GM12878 (cell line): ENCODE measurements at regions not wholly inside any gene's neighbourhood (a gene's known extent, or its start where the extent isn't known, plus 50 kb on each side); places are given as distances from the start of the nearest gene placed in this dataset.

Experiments used
- ATAC-seq: fragments of 200-7000 bp; cut with Tn5 transposase; 3 replicates; pipeline ENCODE4 v1.9.1; 2020; ENCODE audit warnings: mild to moderate bottlenecking, moderate library complexity
- BruUV-seq: library from RNA; stranded (reverse); fragments of 400-500 nt; replicated peaks from 2 replicates; lab custom pipeline; 2021; lab: Mats Ljungman, UMichigan
- CTCF ChIA-PET: fragments of 300-600 bp; sonication (Branson Sonifier 250); formaldehyde crosslinking; extraction: SDS; loops from one replicate; lab custom pipeline; 2021; ENCODE audit warnings: inconsistent platforms; lab: Yijun Ruan, JAX
- POLR2A ChIA-PET: fragments of 350-600 bp; formaldehyde crosslinking; extraction: SDS; loops from one replicate; lab custom pipeline; 2021; ENCODE audit warnings: inconsistent platforms; lab: Charles Lee
- RAD21 ChIA-PET: fragments of 300-600 bp; sonication (Branson Sonifier 250); formaldehyde crosslinking; loops from one replicate; lab custom pipeline; 2023; ENCODE audit warnings: antibody characterized with exemption; ENCODE audit not compliant: unreplicated experiment; lab: Charles Lee
- SMC1A ChIA-PET: fragments of 300-600 bp; sonication (Branson Sonifier 250); formaldehyde crosslinking; loops from one replicate; lab custom pipeline; 2023; ENCODE audit not compliant: unreplicated experiment, uncharacterized antibody; lab: Charles Lee
- DNase-seq: peaks from one replicate; pipeline ENCODE4 v3.0.0-alpha.2; 2011; ENCODE audit warnings: low read depth, low spot score
- FAIRE-seq: peaks from 3 replicates; lab custom pipeline; 2011; peaks lifted over from hg19 to GRCh38; lab: Jason Lieb, UNC
- H2AFZ ChIP-seq: 2 replicates; pipeline ENCODE4 v1.6.0; 2011; ENCODE audit warnings: low read depth, low read length, control low read depth; ENCODE audit not compliant: control insufficient read depth
- H3K27ac ChIP-seq: 2 replicates; pipeline ENCODE4 v1.5.1; 2011; ENCODE audit warnings: control low read depth; ENCODE audit not compliant: control insufficient read depth, insufficient read depth
- H3K27me3 ChIP-seq, 2 experiments: replicated peaks in 1 of 2; 2 replicates each; pipeline versions ENCODE4 v1.6.0 to v1.6.1; 2011; ENCODE audit warnings: low read length in 1 of 2; ENCODE audit not compliant: control insufficient read depth in 2 of 2, insufficient read depth in 2 of 2
- H3K36me3 ChIP-seq, 2 experiments: 2 replicates each; pipeline ENCODE4 v1.5.1; 2011; ENCODE audit warnings: low read length in 1 of 2; ENCODE audit not compliant: control insufficient read depth in 2 of 2, insufficient read depth in 2 of 2
- H3K4me1 ChIP-seq: 2 replicates; pipeline ENCODE4 v1.6.1; 2011; ENCODE audit warnings: mild to moderate bottlenecking, low read length, moderate library complexity, mixed read lengths; ENCODE audit not compliant: control insufficient read depth, insufficient read depth
- H3K4me2 ChIP-seq: 2 replicates; pipeline ENCODE4 v1.6.0; 2011; ENCODE audit warnings: control low read depth; ENCODE audit not compliant: control insufficient read depth, insufficient read depth
- H3K4me3 ChIP-seq: fragments of 200-600 bp; sonication (generic); 2 replicates; pipeline ENCODE4 v1.5.1; 2016
- H3K79me2 ChIP-seq: 2 replicates; pipeline ENCODE4 v1.6.0; 2011; ENCODE audit warnings: low read length; ENCODE audit not compliant: control insufficient read depth, insufficient read depth
- H3K9ac ChIP-seq: 2 replicates; pipeline ENCODE4 v1.8.0; 2011; ENCODE audit warnings: low read length, control low read depth, mixed read lengths; ENCODE audit not compliant: control insufficient read depth, insufficient read depth
- H3K9me3 ChIP-seq: replicated peaks from 3 replicates; pipeline ENCODE4 v1.5.1; 2011; ENCODE audit warnings: mild to moderate bottlenecking, low read length; ENCODE audit not compliant: control insufficient read depth, insufficient read depth
- H4K20me1 ChIP-seq: 2 replicates; pipeline ENCODE4 v1.6.0; 2011; ENCODE audit not compliant: control insufficient read depth, insufficient read depth
- BHLHE40 ChIP-seq, 2 experiments: fragments of 450-650 bp in 1 of 2; IDR thresholded peaks; 2 replicates each; pipeline ENCODE4 v1.6.1; 2011 to 2017; ENCODE audit warnings: low read depth in 2 of 2, borderline replicate concordance in 1 of 2, improper control_type of control experiment in 1 of 2, low read length in 1 of 2, mild to moderate bottlenecking in 1 of 2
- ETV6 ChIP-seq, 2 experiments: fragments of 450-650 bp in 1 of 2; IDR thresholded peaks in 1 of 2; conservative IDR thresholded peaks in 1 of 2; 2 replicates each; pipeline ENCODE4 v1.6.1; 2014; ENCODE audit warnings: antibody characterized with exemption in 1 of 2, borderline replicate concordance in 1 of 2, low read depth in 1 of 2, mild to moderate bottlenecking in 1 of 2, moderate library complexity in 1 of 2
- GATAD2B ChIP-seq: fragments of 450-650 bp; conservative IDR thresholded peaks from 2 replicates; pipeline ENCODE4 v1.6.1; 2017; ENCODE audit warnings: low read depth, mild to moderate bottlenecking, moderate library complexity
- IKZF2 ChIP-seq, 2 experiments: fragments of 450-650 bp; IDR thresholded peaks; 2 replicates each; pipeline ENCODE4 v1.6.1; 2017; ENCODE audit warnings: mild to moderate bottlenecking in 2 of 2, moderate library complexity in 2 of 2
- JUND ChIP-seq: IDR thresholded peaks from 2 replicates; pipeline ENCODE4 v1.6.1; 2012; ENCODE audit warnings: low read depth, mild to moderate bottlenecking, low read length, improper control_type of control experiment, moderate library complexity
- MTA2 ChIP-seq: fragments of 450-650 bp; IDR thresholded peaks from 2 replicates; pipeline ENCODE4 v1.6.1; 2016; ENCODE audit warnings: low read depth, mild to moderate bottlenecking, moderate library complexity
- POLR2A ChIP-seq: IDR thresholded peaks from 2 replicates; pipeline ENCODE4 v1.6.1; 2011; ENCODE audit warnings: low read depth, mild to moderate bottlenecking, low read length
- POU2F2 ChIP-seq: IDR thresholded peaks from 3 replicates; pipeline ENCODE4 v1.6.1; 2011; ENCODE audit warnings: low read depth, mild to moderate bottlenecking, low read length, borderline replicate concordance
- RUNX3 ChIP-seq: IDR thresholded peaks from 2 replicates; pipeline ENCODE4 v1.6.1; 2012; ENCODE audit warnings: low read length, inconsistent platforms
- SIN3A ChIP-seq: IDR thresholded peaks from 2 replicates; pipeline ENCODE4 v1.6.1; 2012; ENCODE audit warnings: low read depth, low read length, improper control_type of control experiment
- SUPT20H ChIP-seq: IDR thresholded peaks from 2 replicates; pipeline ENCODE4 v1.6.1; 2011; ENCODE audit warnings: low read depth, mild to moderate bottlenecking, low read length, moderate library complexity, borderline replicate concordance; ENCODE audit not compliant: control insufficient read depth
- SUZ12 ChIP-seq: fragments of 200-600 bp; sonication (generic); IDR thresholded peaks from one replicate; pipeline ENCODE4 v1.6.1; 2018; ENCODE audit warnings: antibody characterized with exemption, mild to moderate bottlenecking; ENCODE audit not compliant: unreplicated experiment
- TCF7 ChIP-seq: IDR thresholded peaks from 2 replicates; pipeline ENCODE4 v1.6.1; 2014; ENCODE audit warnings: antibody characterized with exemption, borderline replicate concordance
- ZSCAN29 ChIP-seq: fragments of 450-650 bp; IDR thresholded peaks from 2 replicates; pipeline ENCODE4 v1.6.1; 2017; ENCODE audit warnings: mild to moderate bottlenecking, moderate library complexity
- WGBS: methylation state at CpG from one replicate; pipeline ENCODE4 v1.1.6; 2016; ENCODE audit warnings: low lambda C conversion rate; ENCODE audit not compliant: insufficient replicate concordance, insufficient coverage; ENCODE audit errors: missing lambda C conversion rate; 5-methylcytosine and 5-hydroxymethylcytosine counted together
- in situ Hi-C: fragments of 300-500 bp; cut with MboI; formaldehyde crosslinking; loops from 9 replicates; pipeline ENCODE4 v1.14.3; 2018; ENCODE audit warnings: mixed read lengths
- intact Hi-C: fragments of 100-400 bp; cut with micrococcal nuclease; formaldehyde crosslinking; loops from one replicate; pipeline ENCODE4 v1.14.2; 2022; ENCODE audit not compliant: unreplicated experiment
- TF ChIP-seq, protein P1 (sequence below): fragments of 450-650 bp; IDR thresholded peaks from 2 replicates; pipeline ENCODE4 v1.6.1; 2018; ENCODE audit warnings: mild to moderate bottlenecking, low read depth, moderate library complexity; ENCODE audit not compliant: partially characterized antibody

DNA sequence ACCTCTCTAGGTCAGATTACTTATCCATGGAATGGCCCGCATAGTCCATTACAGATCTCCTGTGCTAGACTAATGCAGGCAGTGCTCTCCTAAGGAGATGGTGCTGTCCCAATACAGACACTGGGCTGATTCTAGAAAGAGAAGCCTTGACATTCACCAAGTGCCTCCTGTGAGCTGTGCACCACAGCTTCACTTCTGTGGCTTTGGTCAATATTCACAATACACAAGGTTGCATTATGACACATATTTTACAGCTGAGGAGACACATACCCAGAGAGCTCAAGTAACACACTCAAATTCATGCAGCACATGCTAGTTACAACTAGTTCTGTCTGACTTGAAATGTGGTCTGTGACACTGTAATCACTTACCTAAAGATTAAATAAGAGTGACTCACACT, 59.4 kb upstream of the LRRC8B start:
- H3K27me3 ChIP-seq, result no peaks in the 10 kb centered on the region; a peak in 2 of 4 replicates
- DNase-seq (no peak), FAIRE-seq (no peak), ATAC-seq (peak; percentile 89)
- no peaks in the 10 kb centered on the region for H4K20me1 ChIP-seq
- no peak overlapping the region for H3K4me2 ChIP-seq
- ChIA-PET CTCF (interaction anchor here (0.6 to 1.6 kb wide), 7 partner anchors 13 to 492 kb away, joined by 3 to 5 read pairs (median 3); no protein-coding TSS in a partner anchor), POLR2A (no interaction called here), SMC1A (interaction anchor here (0.6 to 1.5 kb wide), 4 partner anchors 9 to 417 kb away, joined by 3 to 6 read pairs (median 4); no protein-coding TSS in a partner anchor), RAD21 (interaction anchor here (0.6 to 1.3 kb wide), 6 partner anchors 9 to 1011 kb away, joined by 3 to 4 read pairs (median 3); no protein-coding TSS in a partner anchor)
- TF ChIP-seq BHLHE40 (IDR thresholded peaks at IDR 0.05; ENCODE audit: borderline replicate concordance in 1 of 2, low read depth in 2 of 2, low read length in 1 of 2) (peak in 1 of 2 experiments; percentile 15; a peak in 1 of 4 replicates), MTA2 (0 out of 2 replicates have a peak, but pooled peaks have one; percentile 12), RUNX3 (peak; percentile 58), SIN3A (no peak), ETV6 (conservative IDR thresholded peaks at IDR 0.05 in 1 of 2, IDR thresholded peaks at IDR 0.05 in 1 of 2; ENCODE audit: borderline replicate concordance in 1 of 2, low read depth in 1 of 2) (no peak)
- in situ Hi-C loops, result no loop called here
- H3K36me3 ChIP-seq, result no peaks in the 10 kb centered on the region
- WGBS, result 40% methylated on average over 1 of the region's 1 CpG
- BruUV-seq, result no TSS peak
- H2AFZ ChIP-seq, result no peak overlapping the region
- H3K4me3 ChIP-seq, result no peak overlapping the region
- H3K79me2 ChIP-seq, result no peaks in the 10 kb centered on the region
- H3K9ac ChIP-seq, result no peak overlapping the region
- no peaks in the 10 kb centered on the region for H3K9me3 ChIP-seq
- H3K4me1 ChIP-seq, result no peaks in the 10 kb centered on the region
- H3K27ac ChIP-seq, result no peak overlapping the region
- intact Hi-C loops, result no loop called here

DNA sequence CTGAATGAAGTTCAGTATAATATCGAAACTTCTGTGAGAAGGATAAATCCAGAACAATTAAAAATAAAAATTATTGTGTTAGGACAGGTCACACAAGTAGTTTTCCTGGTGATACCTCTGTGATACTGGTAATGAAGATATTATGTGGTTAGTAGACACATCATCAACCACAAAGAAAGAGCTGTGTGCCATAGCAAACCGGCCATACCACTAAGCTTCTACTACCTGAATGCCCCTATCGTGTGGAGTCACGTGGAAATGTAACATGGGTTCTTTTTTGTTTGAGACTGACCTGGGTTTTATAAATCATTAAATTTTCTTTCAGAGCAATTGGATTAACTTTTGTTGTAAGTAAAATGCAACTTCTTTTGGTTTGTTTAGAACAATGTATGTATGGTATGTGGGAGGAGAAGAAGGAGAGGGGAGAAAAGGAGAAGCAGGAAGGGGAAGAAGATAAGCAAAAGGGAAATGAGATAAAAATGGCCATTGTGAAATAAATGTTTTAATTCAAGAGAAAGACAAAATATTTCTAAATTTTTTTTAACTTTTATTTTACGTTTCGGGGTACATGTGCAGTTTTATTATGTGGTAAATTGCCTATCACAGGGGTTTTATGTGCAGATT, 58.2 kb upstream of the LRRC8B start:
- Histone ChIP-seq H3K4me2 (no peak overlapping the region), H3K27ac (no peak overlapping the region), H3K4me3 (no peak overlapping the region), H3K9me3 (no peaks in the 10 kb centered on the region), H2AFZ (no peak overlapping the region), H3K79me2 (no peaks in the 10 kb centered on the region), H3K27me3 (no peaks in the 10 kb centered on the region; a peak in 2 of 4 replicates), H3K4me1 (no peaks in the 10 kb centered on the region), H4K20me1 (no peaks in the 10 kb centered on the region), H3K36me3 (no peaks in the 10 kb centered on the region), H3K9ac (no peak overlapping the region)
- 25% methylated on average over 6 of the region's 6 CpGs for WGBS
- RAD21 ChIA-PET, result no interaction called here
- intact Hi-C loops (no loop called here), in situ Hi-C loops (no loop called here)
- BruUV-seq, result no TSS peak
- CTCF ChIA-PET, result interaction anchor here (0.9 to 1.5 kb wide), 4 partner anchors 11 to 59 kb away, joined by 3 to 5 read pairs (median 4); no protein-coding TSS in a partner anchor
- FAIRE-seq (no peak), DNase-seq (no peak), ATAC-seq (peak; percentile 34)
- SMC1A ChIA-PET, result interaction anchor here (1.1 to 1.5 kb wide), 3 partner anchors 10 to 315 kb away, joined by 3 to 4 read pairs (median 3); no protein-coding TSS in a partner anchor
- POLR2A ChIA-PET, result no interaction called here
- TF ChIP-seq GATAD2B (no peak), POLR2A (no peak), SUZ12 (no peak), ZSCAN29 (no peak), TCF7 (no peak), IKZF2 (IDR thresholded peaks at IDR 0.05) (no peak), JUND (no peak), SUPT20H (no peak), POU2F2 (no peak)
- TF ChIP-seq, protein P1, sequence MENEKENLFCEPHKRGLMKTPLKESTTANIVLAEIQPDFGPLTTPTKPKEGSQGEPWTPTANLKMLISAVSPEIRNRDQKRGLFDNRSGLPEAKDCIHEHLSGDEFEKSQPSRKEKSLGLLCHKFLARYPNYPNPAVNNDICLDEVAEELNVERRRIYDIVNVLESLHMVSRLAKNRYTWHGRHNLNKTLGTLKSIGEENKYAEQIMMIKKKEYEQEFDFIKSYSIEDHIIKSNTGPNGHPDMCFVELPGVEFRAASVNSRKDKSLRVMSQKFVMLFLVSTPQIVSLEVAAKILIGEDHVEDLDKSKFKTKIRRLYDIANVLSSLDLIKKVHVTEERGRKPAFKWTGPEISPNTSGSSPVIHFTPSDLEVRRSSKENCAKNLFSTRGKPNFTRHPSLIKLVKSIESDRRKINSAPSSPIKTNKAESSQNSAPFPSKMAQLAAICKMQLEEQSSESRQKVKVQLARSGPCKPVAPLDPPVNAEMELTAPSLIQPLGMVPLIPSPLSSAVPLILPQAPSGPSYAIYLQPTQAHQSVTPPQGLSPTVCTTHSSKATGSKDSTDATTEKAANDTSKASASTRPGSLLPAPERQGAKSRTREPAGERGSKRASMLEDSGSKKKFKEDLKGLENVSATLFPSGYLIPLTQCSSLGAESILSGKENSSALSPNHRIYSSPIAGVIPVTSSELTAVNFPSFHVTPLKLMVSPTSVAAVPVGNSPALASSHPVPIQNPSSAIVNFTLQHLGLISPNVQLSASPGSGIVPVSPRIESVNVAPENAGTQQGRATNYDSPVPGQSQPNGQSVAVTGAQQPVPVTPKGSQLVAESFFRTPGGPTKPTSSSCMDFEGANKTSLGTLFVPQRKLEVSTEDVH, result no peak
